Breast epithelium (tissue), 3 donors: ENCODE measurements at regions not wholly inside any gene's neighbourhood (a gene's known extent, or its start where the extent isn't known, plus 50 kb on each side); places are given as distances from the start of the nearest gene placed in this dataset.

ENCODE experiments used
- CTCF ChIP-seq, 3 donors: fragments of 450-650 bp; IDR thresholded peaks; one replicate each; pipeline ENCODE4 v1.5.1; 2016 to 2017; ENCODE audit warnings: antibody characterized with exemption in 3 of 3, mild to moderate bottlenecking in 3 of 3, moderate library complexity in 3 of 3
- POLR2A ChIP-seq: fragments of 450-650 bp; IDR thresholded peaks from one replicate; pipeline ENCODE4 v1.6.1; 2016; ENCODE audit warnings: antibody characterized with exemption, mild to moderate bottlenecking, moderate library complexity

GRCh38 chr2:57934659-57935058 lies 111.9 kb upstream of the VRK2 start:
- TF ChIP-seq CTCF (IDR thresholded peaks at IDR 0.05) (no peak), POLR2A (no peak)
